HG02852 (cell line): ENCODE measurements at regions not wholly inside any gene's neighbourhood (a gene's known extent, or its start where the extent isn't known, plus 50 kb on each side); places are given as distances from the start of the nearest gene placed in this dataset.
"Not testable (repeated sequence)": the region's sequence is repeated elsewhere in the genome, so short reads cannot be mapped to it uniquely, and the experiment has no call there.

Experiments
- ATAC-seq: cut with Tn5 transposase; IDR thresholded peaks from one replicate; pipeline ENCODE4 v1.9.1; 2021; ENCODE audit warnings: mild to moderate bottlenecking, moderate library complexity; ENCODE audit not compliant: unreplicated experiment

DNA sequence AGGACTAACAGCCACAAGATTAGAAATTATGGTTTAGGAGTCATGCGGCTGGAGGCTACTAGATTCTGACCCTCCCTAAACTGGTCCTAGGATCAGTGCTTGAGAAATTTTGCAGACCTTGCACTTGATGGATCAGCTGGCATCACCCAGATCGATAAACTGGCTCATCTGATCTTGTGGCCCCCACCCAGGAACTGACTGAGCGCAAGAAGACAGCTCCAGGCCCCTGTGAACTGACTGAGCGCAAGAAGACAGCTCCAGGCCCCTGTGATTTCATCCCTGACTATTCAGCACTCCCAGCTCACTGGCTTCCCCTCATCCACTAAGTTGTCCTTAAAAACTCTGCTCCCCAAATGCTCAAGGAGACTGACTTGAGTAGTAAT lies 67.8 kb downstream of the MRPL36 start:
- ATAC-seq: not testable (repeated sequence)

DNA sequence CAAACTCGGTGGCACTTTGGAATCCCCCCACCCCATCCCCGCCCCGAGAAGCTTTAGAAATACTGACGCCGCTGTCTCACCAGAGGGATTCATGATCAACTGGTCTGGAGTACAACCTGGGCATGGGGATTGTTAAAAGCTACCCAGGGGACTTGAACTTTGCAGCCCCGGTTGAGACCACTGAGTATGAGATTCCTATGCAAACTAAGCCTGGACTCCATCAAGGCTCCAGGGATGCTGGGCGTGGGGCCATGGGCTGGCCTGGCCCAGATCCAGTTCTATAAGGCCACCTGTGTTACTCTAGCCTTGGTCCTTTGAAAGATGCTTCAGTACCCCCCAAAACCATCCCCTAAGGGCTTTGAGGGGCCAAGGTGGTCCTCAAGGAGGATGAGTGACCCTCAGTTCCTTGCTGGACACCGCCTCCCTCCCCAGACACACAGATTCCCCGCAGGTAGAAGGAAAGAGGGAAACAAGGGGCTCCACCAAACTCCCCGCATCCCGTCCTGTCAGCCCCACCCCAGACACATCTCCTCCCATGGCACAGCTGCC lies 68.5 kb downstream of the MRPL36 start:
- ATAC-seq: no peak

DNA sequence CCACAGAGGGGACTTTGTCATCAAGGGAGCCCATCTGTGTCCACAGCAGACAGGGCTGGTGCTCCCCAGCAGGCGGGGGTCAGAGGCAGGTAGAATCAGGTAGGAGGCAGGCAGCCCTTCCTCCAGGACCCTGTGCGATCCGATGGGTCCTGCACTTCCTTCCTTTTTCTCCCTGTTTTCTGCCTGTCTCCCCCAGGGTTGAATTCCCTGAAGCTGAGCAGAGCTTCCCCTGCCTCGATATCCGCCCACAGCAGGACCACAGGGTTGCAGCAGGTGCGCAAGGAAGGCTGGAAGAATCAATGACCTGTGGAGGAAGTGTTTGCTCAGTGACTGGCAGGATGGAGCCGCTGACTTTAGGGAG lies 69.2 kb downstream of the MRPL36 start:
- no peak for ATAC-seq

DNA sequence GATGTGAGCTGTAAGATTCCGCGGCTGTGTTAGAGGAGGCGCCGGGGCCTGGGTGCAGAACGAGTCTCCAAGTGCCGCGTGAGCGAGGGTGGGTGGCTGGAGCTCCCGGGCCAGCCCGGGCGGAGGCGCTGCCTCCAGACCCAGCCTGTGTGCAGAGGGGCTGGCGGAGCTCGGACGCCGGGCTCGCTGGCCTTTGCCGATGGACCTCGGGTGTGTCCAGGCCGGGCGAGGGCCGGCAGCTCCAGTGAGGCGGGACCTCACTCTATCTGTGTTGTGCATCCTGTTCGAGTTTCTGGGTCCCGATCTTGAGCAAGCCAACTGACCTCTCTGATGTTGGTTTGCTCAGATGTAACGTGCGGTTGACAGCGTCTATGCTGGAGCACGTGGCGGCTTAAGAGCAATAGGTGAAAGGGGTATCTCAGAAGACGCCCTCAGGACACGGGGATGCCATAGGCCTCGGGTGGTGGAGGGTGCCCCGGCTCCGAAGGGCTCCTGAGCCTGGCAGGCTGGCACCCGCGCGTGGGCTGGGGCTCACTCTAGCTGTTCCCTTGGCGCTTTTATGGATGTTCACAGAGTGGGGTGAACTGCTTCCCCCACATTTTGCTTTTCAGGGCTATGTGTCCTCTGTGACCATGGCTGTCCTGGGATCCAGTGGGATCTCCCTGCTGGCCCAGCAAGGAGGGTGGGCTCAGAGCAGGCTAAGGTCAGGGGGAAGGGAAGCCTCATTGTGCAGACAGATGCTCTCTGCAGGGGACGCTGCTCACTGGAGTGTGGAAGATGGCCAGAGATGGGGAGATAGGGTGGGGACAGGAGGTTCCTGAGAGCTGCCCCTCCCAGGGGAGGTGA lies 69.8 kb downstream of the MRPL36 start:
- ATAC-seq: no peak

DNA sequence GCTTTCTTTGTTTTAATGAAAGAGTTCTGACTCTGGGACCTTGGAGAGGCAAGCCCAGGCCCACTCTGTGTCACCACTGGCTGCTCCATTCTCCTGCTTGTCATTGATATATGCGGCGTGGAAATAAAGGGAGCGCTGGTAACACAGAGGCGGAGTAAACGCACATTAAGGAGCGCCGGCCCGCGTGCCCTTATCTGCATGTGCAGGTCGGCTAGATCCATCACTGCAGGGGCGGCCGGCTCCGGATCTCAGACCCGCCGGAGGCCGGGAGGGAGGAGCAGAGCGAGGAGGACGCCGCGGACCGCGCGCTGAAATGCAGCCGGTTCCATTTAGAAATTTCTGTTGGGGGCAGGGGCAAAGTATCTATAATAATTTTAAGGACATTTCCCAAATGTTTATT lies 70.8 kb downstream of the MRPL36 start:
- ATAC-seq: no peak

DNA sequence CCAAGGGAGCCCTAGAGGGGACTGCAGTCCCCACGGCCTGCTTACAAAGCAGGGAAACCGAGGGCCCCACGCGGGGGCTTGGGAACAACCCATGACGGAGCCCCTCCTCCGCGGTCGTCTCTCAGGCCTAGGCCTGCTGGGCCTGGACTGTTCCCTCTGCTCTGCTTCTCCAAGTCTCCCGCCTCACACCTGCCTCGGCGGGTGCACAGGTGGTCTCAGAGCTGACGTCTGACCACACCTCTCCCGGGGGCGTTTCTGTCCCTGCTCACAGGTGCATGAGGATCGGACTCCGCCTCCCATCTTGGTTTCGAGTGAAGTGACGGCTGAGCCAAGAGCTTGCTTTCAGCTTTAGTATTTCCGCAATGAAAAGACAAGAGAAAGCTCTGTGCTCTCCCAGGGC lies 72.1 kb downstream of the MRPL36 start:
- no peak for ATAC-seq

DNA sequence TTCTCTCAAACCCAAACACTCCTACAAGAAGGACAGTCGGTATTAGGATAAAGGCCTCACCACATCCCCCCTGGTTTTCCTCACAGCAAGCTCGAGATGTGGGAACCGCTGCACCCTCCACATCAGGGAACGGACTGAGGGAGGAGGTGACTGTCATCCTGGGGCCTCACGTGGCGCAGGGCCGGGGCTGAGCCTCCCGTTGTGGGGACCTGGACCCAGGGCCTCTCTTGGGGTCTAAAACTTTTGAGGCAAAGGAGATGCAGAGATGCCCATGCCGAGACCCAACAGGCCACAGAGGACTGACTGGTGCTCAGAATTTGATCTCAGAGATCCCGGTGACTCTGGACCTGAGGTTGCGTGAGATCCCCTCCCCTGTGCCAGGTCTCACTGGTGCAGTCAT lies 72.7 kb downstream of the MRPL36 start:
- no peak for ATAC-seq

DNA sequence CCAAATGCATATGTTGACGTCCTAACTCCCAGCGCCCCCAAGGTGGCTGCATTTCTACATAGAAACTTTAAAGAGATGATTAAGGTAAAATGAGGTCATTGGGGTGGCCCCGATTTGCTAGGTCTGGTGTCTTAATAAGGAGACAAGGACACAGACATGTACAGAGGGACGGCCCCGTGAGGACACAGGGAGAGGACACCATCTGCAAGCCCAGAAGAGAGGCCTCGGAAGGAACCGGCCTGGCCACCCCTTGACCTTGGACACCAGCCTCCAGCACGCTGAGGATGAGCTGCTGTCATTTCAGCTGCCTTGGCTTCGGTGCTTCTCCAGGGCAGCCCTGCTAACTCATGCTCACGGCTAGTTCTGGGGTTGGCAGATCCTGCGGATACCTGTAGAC lies 73.2 kb downstream of the MRPL36 start:
- no peak for ATAC-seq

DNA sequence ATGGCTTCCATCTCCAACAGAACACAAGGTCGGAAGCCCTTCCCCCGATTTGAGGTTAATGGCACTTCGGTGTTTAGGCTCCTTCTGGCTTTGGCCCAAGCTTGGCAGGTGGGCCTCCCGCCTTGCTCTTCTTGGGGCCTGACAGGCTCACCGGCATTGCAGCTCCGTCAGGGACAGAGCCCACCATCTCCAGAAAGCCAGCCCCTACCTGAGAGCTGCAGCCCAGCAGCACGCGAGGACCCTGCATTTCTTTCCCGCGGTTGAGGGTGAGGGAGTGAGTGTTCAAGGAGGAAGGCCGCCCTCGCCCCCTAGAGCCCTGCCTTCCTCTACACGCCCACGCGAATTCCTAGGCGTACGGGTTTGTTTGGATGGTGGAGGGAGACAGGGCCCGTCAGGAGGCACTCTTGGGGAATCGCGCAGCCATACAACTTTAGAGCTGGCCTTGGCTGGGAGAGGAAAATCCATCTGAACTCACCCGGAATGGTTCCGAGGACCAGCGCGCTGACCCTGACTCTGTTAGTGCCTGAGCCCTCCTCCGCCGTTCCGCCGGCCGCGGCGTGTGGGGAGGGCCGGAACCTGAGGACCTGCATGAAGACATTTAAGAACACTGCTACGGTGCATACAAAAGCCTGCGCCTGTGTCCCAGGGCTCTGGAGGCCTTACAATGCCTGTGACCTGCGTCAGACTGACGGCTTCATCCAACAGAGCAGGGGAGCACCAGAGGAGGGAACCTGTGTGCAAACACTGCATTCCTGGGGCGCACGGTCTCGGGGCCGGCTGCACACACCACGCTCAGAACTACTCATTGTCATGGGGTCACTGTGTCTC lies 73.8 kb downstream of the MRPL36 start:
- ATAC-seq: no peak

DNA sequence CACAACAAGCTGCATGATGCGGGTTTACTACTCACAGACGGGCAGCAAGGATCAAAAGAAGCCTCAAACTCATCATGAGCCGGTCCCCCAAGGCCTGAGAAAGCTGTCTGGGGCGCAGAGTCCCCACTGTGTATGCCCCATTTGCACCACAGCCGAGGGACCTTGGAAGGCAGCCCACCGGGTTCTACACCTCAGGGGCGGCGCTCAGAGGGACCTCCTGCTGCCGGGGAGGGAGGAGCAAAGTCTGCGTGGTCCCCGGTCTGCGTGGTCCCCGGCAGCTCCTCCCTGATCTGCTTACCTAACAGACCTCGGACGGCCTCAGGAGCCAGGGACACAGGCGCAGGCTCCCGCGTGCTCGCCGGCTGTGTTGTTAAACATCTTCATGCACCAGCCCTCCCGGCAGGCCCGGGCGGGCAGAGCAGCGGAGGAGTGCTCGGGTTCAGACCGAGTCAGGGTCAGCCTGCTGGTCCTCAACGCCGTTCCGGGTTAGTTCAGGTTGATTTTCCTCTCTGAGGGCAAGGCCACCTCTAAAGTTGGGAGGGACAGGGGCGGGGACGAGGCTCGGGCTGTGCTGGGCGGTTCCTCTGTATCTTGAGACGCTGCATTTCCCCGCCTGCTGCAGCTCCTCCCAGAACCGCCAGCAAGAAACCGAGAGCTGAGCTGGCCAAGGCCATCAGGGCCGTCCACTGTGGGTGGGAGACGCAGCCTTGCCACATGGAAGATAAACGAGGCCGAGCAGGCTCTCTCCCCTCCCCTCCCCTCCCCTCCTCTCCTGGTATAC lies 74.6 kb downstream of the MRPL36 start:
- ATAC-seq: no peak

DNA sequence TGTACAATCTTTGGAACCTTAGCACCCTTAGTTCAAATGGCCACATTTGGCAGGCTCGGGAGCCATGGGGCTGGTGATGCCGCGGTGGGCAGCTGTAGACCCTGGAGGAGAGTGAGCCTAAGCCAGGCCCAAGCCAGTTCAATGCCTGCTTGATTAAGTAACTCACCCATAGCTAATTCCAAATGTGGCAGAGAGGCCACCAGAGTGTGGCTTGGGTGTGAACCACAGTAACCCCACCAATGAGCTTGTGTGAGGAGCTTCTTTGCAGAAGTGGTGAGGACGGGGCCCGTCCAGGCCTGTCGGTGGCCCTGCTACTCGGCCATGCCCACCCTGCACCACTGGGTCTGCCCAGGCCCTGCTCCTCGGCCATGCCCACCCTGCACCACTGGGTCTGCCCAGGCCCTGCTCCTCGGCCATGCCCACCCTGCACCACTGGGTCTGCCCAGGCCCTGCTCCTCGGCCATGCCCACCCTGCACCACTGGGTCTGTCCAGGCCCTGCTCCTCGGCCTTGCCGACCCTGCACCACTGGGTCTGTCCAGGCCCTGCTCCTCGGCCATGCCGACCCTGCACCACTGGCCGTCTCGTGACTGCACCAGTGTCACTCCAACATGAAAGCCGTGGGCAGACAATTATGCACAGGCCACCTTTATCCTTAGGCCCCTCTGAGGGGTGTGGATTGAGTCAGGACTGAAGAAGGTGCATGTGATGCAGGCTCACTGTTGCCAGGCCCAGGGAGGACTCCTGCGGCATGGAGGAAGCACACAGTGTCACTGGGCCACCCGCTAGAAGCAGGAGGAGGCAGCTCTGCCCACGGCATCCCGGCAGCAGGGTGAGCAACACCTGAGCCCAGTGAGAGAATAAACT lies 75.4 kb downstream of the MRPL36 start:
- no peak for ATAC-seq

DNA sequence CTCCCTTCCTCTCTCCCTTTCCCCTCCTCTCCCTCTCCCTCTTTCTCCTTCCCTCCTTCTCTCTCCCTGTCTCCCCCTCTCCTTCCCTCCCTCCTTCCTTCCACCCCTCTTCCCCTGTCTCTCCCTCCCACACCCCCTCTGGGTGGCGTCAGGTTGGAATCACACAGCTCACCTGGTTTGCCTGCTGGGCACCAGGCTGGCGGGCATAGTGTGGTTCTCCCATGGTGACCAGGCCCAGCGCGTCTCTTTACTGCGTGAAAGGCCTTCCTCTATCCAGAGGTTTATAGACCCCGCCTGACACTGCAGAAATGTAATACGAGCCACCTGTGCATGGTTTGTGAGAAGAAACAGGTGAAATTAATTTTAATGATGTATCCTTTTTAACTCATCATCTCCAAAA lies 76.2 kb downstream of the MRPL36 start:
- no peak for ATAC-seq

DNA sequence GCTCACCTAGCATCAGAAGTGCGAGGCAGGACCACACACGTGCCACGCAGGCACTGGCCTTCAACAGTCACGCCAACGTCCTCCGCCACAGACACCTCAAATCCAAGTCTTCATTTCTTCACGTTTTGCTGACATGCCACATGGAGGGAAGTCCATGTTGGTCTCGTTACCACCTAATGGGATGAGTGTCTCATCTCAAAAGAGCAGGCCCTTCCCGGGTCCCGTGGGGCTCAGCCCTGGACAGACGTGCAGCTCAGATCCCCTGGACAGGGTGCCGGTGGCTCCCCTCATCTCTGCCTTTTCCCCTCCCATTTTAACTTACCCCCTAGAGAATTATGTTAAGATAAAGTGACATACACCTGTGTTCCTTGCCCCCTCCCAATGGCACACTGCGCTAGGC lies 76.8 kb downstream of the MRPL36 start:
- no peak for ATAC-seq

DNA sequence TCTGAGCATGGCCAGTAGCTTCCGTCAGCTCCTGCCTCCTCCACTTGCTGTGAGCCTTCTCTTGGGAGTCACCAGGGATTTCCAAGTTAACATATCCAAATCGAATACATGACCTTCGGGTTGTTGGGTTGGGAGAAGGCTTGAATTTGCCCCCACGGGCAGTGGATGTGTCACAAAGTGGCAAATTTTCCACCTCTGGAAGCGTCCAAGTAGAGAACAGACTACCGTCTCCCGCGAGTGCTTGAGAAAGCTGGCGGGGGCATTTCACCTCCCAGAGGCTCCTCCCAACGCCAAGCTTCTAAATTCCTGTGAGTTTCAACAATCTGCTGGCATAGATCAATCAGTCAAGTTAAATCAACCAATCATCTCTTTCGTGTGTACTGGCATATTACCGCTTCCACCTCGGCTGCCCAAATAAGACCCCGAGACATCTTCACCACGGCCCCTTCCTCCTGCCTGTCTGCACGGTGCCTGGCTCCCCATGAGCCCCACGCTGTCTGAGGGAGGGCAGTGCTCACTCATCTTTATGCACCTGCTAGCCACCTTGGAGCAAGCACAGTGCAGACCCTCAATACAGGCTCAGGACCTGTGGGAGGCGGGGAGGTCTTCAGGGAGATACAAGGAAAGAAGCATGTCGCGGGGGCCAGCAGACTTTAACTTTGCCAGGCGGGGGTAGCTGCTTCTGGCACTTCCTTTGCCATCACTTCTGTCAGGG lies 79.1 kb downstream of the MRPL36 start:
- ATAC-seq: no peak

DNA sequence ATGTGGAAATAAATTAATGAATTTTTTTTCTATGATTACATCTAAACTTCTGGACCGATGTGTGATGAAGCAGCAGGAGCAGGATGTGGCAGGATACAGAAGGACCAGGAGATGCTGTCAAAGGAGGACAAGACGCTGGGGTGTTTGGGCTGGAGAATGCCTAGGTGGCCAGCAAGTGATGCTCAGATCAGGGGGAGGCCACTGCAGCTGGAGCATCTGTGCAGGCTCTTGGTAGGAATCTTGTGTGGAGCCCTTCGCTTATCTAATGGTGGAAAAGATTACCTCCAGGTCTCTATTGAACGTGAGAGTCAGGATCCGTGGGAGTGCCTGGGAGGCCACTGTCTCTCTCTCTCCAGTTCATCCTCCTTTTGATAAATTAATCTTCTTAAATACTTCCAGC lies 79.8 kb downstream of the MRPL36 start:
- no peak for ATAC-seq

DNA sequence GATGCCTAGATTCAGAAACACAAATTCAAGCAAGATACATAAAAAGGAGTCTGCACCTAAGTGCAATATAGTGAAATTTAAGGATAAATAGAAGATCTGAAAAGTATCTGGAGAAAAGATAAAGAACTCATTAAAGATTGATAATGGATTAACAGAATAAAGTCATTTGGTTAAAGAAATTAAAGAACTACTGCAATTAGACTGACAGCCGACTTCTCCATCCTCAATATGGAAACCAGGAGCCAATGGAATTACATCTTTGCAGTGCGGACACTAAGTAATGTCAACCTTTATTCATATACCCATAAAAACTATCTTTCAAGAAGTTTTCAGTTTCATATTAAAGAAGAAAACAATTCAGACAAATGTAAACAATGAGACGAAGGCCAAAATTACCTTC lies 81.0 kb downstream of the MRPL36 start:
- no peak for ATAC-seq

DNA sequence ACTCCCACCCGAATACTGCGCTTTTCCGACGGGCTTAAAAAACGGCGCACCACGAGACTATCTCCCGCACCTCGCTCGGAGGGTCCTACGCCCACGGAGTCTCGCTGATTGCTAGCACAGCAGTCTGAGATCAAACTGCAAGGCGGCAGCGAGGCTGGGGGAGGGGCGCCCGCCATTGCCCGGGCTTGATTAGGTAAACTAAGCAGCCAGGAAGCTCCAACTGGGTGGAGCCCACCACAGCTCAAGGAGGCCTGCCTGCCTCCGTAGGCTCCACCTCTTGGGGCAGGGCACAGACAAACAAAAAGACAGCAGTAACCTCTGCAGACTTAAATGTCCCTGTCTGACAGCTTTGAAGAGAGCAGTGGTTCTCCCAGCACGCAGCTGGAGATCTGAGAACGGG lies 89.5 kb downstream of the MRPL36 start:
- ATAC-seq: not testable (repeated sequence)

DNA sequence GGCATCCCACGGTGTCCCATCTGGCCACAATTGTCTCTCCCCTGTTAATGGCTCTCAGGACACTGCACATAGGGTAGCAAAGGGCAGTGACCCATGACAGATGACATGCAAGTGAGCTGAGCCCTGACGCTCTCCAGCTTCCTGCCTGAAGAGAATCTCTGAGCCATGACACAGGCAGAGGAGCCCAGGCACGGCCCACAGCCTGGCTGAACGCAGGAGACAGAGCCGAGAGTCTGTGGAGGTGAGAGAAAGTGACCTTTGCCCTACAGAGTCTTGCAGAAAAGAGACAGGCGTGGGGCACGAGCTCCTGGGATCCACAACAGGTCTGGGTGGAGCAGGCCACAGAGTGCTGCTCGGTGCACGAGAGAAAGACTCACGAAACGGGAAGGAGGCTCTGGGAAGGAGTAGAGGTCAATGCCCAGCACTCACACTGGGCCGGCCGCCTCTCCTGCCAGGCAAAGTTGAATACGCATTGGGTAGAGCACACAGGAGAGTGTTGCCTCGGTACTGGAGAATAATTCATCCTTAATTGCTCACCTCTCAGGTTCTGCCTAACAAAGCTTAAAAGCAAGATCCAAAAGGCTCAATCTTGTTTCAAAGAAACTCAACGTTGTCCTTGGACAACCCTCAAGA lies 90.3 kb downstream of the MRPL36 start:
- no peak for ATAC-seq

DNA sequence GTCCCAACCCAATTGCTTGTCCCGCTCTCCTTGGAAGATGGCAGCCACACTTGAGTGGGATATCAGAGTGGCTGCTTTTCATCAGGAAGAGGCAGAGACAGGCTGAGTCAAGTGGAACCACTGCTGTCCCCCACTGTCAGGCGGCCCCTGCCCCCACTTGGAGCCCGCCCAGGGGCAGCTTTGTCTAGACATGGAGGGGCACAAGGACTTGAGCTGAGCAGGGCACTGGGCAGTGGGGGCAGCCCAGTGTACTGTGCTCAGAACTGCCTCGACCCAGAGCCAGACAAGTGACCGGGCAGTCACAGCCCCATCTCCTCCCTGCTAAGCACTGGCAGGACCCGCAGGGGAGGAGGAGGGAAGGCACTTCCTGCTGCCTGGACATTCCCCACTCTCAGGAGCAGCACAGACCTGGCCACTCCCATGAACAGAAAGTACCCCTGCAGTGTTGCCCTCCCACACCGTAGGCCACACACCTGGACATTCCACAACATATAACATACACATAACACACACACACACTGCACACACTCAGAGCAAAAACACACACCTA lies 91.0 kb downstream of the MRPL36 start:
- no peak for ATAC-seq
